Chondrocyte (in vitro differentiated cells): ENCODE measurements at regions not wholly inside any gene's neighbourhood (a gene's known extent, or its start where the extent isn't known, plus 50 kb on each side); places are given as distances from the start of the nearest gene placed in this dataset.

Experiments used
- DNase-seq: peaks from one replicate; pipeline ENCODE4 v3.0.0; 2021; ENCODE audit warnings: mixed read lengths, low spot score
- H3K27ac Mint-ChIP-seq: one replicate; pipeline ENCODE4 v1.8.0; 2021; ENCODE audit warnings: mild to moderate bottlenecking, moderate library complexity, mixed read lengths; ENCODE audit not compliant: unreplicated experiment
- H3K27me3 Mint-ChIP-seq: 2 replicates; pipeline ENCODE4 v1.8.0; 2021; ENCODE audit warnings: low read depth, mixed read lengths
- H3K36me3 Mint-ChIP-seq: 2 replicates; pipeline ENCODE4 v1.8.0; 2021; ENCODE audit warnings: low read depth, mixed read lengths
- H3K4me1 Mint-ChIP-seq: 2 replicates; pipeline ENCODE4 v1.8.0; 2021; ENCODE audit warnings: low read depth, mild to moderate bottlenecking, mixed read lengths
- H3K4me3 Mint-ChIP-seq: one replicate; pipeline ENCODE4 v1.8.0; 2021; ENCODE audit warnings: mild to moderate bottlenecking, moderate library complexity, mixed read lengths; ENCODE audit not compliant: unreplicated experiment
- H3K9me3 Mint-ChIP-seq: 2 replicates; pipeline ENCODE4 v1.8.0; 2021; ENCODE audit warnings: low read depth, mixed read lengths
- TF ChIP-seq, protein P1 (sequence below): fragments of 200-600 bp; sonication (generic); IDR thresholded peaks from 2 replicates; pipeline ENCODE4 v1.5.0; 2021; ENCODE audit warnings: antibody characterized with exemption, mild to moderate bottlenecking, moderate library complexity

DNA sequence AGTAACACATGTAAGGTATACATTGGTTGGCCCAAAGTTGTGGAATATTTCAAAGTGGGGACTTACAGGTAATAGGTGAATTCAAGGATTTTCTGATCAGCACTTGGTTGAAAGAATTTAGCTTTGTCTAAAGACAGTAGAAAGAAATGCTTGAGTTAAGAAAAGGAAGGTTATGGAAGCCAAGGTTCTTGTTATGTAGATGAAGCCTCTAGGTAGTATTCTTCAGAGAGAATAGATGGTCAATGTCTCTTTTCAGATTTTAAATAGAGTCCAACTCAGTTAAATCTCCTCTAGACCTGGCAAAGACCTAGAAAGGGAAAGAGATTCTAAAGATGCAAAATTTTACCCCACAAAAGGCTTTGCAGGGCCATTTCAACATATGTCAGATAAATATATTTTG, 157.4 kb downstream of the ANKRD30B start:
- no peaks in the 10 kb centered on the region for H3K27me3 Mint-ChIP-seq
- no peak overlapping the region for H3K27ac Mint-ChIP-seq
- no peak overlapping the region for H3K4me3 Mint-ChIP-seq
- no peaks in the 10 kb centered on the region for H3K36me3 Mint-ChIP-seq
- H3K4me1 Mint-ChIP-seq = no peaks in the 10 kb centered on the region
- peaks cover 73% of the 10 kb centered on the region for H3K9me3 Mint-ChIP-seq
- TF ChIP-seq, protein P1, sequence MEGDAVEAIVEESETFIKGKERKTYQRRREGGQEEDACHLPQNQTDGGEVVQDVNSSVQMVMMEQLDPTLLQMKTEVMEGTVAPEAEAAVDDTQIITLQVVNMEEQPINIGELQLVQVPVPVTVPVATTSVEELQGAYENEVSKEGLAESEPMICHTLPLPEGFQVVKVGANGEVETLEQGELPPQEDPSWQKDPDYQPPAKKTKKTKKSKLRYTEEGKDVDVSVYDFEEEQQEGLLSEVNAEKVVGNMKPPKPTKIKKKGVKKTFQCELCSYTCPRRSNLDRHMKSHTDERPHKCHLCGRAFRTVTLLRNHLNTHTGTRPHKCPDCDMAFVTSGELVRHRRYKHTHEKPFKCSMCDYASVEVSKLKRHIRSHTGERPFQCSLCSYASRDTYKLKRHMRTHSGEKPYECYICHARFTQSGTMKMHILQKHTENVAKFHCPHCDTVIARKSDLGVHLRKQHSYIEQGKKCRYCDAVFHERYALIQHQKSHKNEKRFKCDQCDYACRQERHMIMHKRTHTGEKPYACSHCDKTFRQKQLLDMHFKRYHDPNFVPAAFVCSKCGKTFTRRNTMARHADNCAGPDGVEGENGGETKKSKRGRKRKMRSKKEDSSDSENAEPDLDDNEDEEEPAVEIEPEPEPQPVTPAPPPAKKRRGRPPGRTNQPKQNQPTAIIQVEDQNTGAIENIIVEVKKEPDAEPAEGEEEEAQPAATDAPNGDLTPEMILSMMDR = no peak
- DNase-seq = no peak

DNA sequence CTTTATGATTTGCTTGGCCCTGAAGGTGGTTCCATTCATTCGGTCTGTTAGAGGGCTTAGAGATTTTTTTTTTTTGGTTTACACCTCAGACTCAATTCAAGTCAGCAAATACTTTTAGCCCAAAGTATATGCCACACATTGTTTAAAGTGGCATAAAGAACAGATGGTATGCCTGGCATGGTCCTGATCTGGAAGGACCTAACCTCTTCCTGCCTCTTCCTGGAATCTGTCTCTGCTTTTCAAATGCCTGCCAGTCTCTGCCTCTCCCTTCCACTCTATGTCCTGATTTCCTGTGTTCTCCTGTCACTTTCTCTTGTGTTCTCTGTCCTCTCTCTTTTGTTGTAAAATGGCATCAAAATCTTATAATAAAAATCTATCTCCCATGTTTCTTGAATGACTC, 158.0 kb downstream of the ANKRD30B start:
- H3K4me3 Mint-ChIP-seq = no peak overlapping the region
- TF ChIP-seq, protein P1 = no peak
- DNase-seq = no peak
- peaks cover 72% of the 10 kb centered on the region for H3K9me3 Mint-ChIP-seq
- H3K27me3 Mint-ChIP-seq = no peaks in the 10 kb centered on the region
- no peaks in the 10 kb centered on the region for H3K4me1 Mint-ChIP-seq
- no peak overlapping the region for H3K27ac Mint-ChIP-seq
- no peaks in the 10 kb centered on the region for H3K36me3 Mint-ChIP-seq

DNA sequence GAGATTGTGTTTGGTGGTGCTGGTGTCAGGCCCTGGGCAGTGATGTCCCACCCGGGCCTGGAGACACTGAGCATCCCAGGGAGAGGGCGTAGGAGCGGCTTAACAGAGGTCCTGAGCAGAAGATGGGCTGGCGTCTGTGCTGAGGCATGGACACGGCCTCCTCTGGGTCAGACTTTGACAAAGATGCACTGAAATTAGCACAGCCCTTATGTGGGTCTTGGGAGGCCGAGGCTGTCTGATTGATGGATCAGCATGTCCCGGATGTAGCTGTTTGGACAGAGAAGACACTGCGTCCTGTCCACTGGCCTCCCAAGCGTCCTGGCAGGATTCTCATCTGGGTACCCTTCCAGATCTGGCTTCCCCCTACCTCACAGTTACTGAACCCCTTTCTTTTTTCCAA, 159.4 kb downstream of the ANKRD30B start:
- H3K4me3 Mint-ChIP-seq = no peak overlapping the region

DNA sequence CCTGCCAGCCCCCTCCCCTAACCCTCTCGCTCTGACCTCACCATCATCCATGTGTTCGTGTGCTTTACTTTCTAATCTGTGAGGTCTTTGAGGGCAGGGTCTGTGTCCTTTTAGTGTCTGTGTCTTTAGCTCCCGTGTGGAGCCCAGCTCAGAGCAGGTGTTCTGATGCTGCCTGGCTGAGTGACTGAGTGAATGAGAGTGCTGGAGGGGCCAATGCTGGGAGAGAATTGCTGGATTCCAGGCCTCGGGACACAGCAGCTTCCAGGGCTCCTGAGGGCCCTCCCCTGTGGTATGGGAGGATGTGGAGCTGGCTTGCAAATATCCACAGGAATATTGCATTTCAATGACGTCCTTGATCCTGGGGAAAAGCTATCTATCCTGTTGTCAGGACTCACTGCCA, 160.6 kb downstream of the ANKRD30B start:
- TF ChIP-seq, protein P1 = no peak
- Mint-ChIP-seq H3K4me3 (no peak overlapping the region), H3K4me1 (no peaks in the 10 kb centered on the region), H3K9me3 (peaks cover 76% of the 10 kb centered on the region), H3K27ac (no peak overlapping the region), H3K36me3 (no peaks in the 10 kb centered on the region), H3K27me3 (no peaks in the 10 kb centered on the region)
- DNase-seq = no peak

More for the DNA sequence above, 159.4 kb downstream of the ANKRD30B start:
- peaks cover 80% of the 10 kb centered on the region for H3K9me3 Mint-ChIP-seq
- no peaks in the 10 kb centered on the region for H3K4me1 Mint-ChIP-seq
- H3K36me3 Mint-ChIP-seq = no peaks in the 10 kb centered on the region
- no peak overlapping the region for H3K27ac Mint-ChIP-seq
- H3K27me3 Mint-ChIP-seq = no peaks in the 10 kb centered on the region
- TF ChIP-seq, protein P1 = no peak
- DNase-seq = no peak

DNA sequence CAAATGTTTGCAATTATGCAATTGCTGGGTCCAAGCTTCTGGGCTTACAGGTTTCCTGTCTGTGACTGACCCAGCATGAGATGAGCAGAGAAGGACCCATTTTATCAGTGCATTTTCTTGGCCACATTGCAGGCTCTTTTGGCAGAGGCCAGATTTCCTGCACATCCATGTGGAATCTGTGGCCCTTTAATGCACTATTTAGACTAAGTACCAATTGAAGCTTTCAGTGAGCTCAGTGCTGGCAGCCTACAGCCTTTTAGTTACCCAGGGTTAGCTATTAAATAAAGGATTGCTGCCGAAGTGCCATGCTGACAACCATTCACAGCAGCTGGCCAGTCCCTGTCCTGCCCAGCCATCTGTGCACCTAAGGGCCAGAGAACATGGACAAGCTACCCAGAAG, 165.0 kb downstream of the ANKRD30B start:
- Mint-ChIP-seq H3K27ac (no peak overlapping the region), H3K4me3 (no peak overlapping the region), H3K27me3 (no peaks in the 10 kb centered on the region), H3K36me3 (no peaks in the 10 kb centered on the region), H3K4me1 (no peaks in the 10 kb centered on the region), H3K9me3 (peaks cover 67% of the 10 kb centered on the region)
- TF ChIP-seq, protein P1 = no peak
- DNase-seq = no peak
